ENCODE measurements at regions not wholly inside any gene's neighbourhood (a gene's known extent, or its start where the extent isn't known, plus 50 kb on each side); places are given as distances from the start of the nearest gene placed in this dataset.
"Not testable (repeated sequence)": the region's sequence is repeated elsewhere in the genome, so short reads cannot be mapped to it uniquely, and the experiment has no call there.

DNA sequence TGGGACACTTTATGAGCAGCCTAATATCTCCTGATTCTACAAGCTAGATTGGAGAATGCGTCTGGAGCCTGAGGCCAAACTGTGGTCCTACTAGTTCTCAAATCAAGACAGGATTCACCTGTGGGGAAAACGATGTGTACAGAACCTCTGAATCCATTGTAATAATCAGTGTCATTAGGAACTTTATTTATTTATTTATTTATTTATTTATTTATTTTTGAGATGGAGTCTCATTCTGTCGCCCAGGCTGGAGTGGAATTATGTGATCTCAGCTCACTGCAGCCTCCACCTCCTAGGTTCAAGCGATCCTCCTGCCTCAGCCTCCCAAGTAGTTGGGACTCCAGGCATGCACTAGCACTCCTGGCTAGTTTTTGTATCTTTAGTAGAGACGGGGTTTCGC lies 52.6 kb upstream of the KIF26B start:
- DNase-seq: not testable (repeated sequence)

DNA sequence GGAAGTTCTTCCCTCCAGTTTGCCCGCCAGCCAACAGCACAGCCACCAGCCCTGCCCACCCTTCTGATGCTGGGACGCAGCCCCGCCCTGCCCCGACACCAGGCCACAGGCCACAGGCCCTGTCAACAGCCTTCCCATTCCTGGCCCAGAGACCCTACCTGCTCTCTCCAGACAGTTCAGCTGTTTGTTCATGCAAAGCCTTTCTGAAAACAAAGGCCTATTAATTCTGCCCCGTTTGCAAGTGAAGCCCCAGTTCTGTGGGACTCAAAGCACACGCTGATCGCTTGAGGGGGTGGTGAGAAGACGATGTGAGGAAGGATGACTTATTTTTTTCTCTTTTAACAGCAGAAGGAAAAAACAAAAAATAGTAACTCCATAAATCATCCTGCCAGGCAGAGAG lies 55.4 kb upstream of the KIF26B start:
- no peak for DNase-seq

DNA sequence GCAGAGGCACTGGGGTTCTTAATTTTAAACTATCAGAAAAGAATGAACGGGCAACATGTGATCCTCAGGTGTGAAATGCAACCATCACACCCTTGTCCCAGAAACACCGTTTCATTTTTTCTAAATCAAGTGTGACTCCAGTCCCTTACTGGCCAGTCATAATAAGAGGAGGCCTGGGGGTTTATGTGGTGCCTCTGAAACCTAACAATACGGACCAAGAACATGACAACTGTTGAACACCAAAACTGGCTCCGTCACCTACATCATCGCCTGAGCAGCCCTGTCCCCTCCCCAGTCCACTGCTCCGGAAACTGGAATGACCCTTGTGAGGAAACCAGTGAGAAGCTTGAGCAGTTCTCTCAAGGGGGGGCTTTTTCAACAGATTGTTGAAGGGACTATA lies 55.9 kb upstream of the KIF26B start:
- no peak for DNase-seq

DNA sequence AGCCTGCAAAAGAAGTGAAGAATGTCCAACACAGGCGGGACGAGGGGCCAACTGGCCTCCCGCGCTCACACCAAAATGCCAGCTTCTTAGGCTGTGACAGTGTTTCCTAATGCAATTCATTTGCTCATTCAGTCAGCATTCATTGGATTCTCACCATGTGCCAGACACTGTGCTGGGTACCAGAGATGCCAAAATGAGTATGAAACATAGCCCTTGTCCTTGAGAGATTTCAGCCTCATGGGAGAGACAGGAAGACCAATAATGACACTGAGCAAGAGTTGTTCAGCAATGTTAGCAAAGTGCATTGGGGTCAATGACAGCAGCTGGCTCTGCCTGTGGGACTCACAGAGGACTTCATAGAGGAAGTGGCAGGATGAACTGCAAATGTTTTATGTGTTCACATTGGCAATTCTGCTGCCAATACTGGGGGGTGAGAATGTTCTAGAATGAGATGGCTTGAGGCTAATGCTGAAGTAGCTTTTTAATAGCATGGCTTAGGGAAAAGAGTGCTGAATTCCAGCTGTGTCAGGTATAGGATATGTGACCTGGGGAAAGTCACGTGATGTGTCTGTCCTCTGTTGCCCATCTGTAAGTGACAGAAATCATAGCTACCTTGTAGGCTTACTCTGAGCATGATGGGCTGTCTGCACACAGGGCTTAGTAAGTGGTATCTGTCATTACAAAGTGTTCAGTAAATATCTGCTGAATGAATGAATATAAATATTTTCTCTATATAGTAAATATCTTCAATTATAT lies 58.3 kb upstream of the KIF26B start:
- DNase-seq: peak; percentile 26

DNA sequence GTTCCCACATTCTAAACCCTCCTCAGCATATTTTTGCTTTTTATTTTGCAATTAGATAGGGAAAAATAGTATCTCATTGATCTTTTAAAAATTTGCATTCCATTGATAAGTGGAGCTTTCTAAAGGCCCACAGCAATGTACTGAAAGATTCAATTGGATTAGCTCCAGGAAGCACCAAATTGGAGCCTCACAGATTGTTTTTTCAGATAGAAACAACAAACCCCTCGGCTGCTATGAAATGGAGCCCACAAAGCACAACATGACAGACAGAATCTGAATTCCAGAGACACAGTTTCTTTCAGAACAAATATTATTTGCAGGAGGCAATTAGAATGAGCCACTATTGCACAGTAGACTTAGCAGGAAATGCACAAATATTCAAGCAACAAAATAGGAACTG lies 58.9 kb upstream of the KIF26B start:
- no peak for DNase-seq

DNA sequence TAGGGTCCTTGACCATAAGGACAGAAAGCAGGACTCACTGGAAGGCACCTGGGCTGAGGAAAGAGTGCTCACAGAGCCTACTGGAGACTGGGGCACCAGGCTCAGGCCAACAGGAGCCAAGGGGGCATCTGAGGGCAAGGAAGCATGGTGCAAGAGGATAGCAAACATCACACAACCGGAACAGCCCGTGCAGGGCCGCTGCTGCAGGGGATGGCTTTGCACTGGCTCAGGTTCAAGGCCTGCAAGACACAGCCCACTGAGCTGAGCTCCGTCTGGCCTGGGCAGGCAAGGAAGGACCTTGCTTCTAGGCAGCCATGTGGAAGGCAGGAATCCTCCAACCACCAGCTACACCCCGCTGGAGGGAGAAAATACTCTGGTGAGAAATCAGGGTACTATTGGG lies 59.8 kb upstream of the KIF26B start:
- DNase-seq: no peak

DNA sequence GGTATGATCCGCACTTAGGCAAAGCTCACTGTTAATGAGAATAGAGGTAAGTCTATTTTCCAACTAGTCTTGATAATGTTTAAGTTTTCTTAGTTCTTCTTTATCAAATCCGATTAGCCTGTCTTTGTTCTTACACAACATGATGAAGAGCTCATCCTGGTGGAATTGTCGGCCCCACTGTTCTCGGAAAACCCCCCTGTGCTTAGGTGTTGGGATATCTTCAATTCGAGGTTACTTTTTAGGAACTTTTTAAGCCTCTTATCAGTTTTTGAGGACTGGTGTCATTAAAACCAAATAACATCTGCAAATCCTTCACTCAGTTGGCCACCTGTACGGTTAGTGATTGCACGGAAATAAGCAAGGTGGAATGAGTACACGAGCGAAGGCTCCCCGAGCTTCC lies 60.7 kb upstream of the KIF26B start:
- no peak for DNase-seq

DNA sequence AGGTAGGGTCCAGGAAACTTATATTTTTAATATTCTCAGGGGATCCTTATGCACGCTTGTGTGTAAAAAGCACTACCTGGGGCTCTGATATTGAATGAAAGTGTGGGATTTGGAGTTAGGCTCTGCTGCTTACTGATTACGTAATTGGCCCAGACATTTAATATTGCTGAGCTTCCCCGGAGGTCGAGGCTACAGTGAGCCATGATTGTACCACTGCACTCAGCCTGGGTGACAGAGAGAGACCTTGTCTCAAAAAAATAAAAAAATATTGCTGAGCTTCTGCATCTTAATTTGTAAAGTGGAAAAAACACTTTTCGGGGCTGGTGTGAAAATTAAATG lies 62.2 kb upstream of the KIF26B start:
- DNase-seq: no peak

DNA sequence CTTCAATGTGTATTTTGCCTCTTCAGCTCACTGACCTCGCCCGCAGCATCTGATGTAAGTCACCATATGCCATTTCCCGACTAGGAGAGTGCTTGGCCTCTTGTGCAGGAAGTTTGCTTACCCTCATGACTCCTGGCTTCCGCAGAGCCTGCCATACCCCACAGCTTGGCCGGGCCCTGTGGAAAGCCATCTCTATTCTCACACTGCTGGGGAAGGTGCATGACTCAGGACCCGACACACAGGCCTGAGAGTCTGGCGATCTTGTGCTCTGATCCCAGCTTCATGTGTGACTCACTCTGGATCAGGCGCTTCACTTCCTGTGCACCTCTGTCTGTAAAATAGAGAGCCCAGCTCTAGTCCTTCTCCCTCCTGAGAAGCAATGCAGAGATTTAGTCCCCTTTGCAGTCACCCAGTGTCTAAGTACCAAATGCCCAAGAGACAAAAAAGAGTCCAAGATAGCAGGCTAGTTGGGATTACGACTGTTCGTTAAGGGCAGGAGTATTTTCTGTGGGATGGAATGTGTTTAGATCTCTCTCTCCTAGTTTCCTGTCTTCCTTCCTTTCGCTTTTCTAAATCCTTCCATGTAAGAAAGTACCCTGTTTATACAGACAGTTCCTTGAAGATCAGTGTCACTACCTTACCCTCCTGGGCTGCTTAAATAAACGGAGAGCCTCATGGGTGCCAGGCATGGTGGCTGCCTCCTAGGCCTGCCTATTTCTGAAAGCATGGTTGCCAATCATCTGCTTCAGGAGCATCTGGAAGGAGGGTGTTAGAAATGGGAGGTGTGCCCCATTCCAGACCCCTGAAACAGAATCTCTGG lies 62.8 kb upstream of the KIF26B start:
- DNase-seq: no peak

DNA sequence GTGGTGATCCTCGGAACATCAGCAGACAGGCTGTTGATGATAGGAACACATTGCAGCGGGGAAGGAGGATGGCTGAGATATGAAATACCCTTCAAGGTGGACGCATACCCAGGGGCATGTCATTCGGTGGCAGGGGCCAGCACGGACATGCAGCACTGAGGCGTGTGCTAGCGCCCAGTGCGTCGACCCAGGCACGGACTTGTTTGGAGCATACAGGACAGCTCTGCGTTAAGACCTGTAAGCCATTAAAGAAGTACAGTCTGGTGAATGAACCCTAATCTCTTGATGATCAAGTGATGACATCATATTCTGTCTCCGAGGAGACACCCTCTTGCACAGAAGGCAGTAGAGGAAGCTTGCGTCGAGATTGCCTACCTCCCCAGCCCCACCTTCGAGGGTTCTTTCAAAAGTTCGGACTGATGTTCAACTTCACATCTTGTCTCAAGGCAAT lies 63.6 kb upstream of the KIF26B start:
- DNase-seq: no peak

DNA sequence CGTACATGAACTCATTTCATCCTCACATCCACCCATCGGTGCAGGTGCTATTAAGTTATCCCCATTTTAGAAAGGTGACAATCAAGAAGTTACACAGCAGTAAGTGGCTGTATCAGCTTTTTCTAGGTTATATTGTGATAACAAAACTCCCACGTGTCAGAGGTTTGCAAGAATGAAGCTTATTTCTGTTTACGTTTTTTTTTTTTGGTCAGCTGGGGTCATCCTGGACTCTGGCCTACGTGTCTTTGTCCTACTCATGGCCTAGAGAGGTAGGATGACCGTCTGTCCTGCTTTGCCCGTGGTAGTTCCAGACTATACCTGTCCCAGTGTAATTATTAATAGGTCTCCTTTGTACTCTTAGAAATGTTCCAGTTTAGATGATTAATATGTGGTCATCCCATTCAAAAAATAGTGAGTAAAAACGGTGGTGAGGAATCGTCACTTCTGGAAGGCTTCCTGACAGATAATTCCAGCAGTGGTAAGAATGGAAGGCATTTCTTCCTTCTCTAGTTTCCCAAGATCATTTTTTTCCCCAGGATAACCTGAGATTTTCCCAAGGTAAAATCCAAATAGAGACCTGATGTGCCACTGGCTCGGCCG lies 64.2 kb upstream of the KIF26B start:
- no peak for DNase-seq

DNA sequence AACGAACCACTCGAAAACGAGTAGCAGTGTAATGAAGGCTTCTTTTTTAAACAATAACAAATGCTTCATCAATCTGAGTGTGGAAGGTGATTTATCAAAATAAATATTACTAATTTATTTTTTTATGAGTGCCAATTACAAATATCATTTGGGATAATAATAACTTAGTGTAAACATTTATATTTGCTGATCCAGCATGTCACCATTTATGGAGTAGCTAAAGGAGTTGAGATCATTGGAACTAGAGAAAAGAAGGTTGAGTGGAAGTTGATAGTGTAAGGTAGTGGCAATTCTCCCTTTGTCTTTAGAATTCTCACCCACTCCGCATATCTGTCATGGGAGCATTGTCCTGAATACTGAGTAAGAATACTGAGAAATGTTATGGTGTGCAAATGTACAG lies 67.1 kb upstream of the KIF26B start:
- DNase-seq: no peak

DNA sequence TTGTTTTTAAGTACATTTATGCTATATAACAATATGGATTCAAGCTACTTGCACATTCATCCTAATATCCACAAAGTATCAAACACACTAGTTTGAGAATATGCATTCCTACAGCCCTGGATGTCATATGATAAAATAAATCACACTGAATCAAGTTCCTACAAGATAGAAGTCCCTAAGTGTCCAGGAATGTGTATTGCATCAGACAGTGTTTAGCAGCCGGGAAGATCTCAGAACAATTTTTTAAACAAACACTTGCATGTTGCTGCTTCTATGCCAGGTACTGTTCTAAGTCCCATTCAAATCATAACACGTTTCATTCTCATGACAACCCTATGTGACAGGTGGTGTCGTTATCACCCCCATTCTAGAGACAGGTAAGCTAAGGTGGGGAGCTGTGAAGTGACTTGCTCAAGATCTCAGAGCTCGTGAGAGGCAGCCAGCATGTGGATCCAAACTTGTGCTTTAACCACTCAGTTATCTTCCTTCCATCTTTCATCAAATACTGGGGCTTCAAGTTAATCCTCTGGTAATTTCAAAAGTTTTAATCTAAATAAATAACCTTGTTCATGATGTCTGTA lies 68.3 kb upstream of the KIF26B start:
- no peak for DNase-seq

DNA sequence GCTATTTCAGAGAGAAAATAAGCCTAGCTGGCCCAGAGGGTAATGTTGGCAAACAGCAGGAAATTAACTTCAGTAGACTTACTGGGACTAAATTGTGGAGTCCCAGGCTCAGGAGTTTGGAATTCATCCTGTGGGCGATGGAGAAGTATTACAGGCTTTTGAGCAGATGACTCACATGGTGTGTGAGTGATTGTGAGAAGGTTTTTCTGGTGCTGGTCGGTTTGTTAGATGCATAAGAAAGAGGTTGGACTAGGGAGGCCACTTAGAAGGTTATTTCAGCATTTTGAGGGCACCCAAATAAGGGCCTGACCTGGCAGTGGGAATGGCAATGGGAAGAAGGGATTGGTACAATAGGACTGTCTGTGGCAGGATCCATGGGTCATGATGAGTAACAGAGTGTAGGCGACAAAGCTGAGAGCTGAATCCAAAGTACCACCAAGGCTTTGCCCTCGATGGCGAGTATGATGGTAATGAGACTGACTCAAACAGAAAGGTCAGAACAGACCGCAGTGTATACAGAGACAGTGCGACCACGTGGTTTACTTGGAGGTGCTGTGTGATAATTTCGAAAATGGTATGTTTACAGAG lies 69.2 kb upstream of the KIF26B start:
- DNase-seq: no peak

DNA sequence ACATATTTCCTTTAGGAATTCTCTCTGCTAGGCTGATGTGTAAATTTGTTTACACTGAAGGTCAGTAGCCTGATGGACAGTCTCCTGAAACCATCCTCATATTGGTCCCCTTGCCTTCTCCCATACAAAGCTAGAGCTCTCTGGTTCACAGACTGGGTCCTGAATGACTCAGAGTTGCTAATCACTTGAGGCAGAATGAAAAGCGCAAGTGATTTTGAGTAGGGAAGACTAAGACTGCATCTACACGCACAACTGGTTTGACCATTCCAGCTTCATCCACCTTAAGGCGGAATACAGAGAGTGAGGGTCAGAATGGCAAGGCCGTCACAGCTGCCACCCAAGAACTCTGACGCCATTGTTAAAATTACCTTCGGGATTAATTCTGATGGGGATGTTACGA lies 70.2 kb upstream of the KIF26B start:
- no peak for DNase-seq

DNA sequence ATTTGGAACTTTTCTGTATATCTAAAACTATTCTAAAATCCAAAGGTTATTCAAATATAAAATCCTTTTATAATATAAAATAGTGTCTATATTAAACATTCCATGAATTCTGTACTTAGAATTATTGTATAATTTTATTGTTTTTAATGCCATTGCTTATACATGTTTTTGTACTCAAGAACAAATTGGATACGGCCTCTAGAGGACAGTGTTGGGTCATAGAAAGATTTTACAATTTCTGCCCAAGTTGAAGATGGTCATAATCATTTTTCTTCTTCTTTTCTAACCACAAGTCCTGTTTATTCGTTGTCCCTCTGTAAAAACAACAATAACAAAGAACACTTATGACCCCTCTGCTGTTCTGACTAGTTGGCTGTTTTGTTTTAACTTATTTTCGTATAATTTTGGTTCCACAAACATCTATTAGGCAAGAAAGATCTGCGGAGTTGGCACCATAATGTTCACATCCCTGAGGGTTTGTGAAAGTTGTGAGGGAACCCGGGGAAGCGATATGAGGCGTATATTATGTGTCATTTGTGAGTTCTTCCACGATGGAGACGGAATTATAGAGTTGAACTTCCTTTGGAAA lies 75.7 kb upstream of the KIF26B start:
- DNase-seq: peak; percentile 15

DNA sequence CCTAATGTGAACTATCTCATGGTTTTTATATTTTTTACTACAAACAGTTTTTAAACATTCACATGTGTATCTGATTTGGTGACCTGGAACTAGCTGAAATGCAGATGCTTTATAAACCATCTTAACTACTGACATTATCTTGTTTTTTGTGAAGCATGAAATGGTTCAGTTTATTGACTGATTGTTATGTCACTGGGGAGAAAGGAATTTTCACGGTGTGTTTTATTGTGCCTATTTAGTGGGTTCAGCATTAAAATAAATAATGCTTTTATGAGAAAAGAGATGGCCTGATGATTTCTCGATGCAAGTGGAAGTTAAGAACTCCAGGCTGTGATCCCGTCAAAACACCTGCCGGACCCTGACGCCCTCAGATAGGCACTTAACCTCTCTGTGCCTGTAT lies 79.9 kb upstream of the KIF26B start:
- no peak for DNase-seq

DNA sequence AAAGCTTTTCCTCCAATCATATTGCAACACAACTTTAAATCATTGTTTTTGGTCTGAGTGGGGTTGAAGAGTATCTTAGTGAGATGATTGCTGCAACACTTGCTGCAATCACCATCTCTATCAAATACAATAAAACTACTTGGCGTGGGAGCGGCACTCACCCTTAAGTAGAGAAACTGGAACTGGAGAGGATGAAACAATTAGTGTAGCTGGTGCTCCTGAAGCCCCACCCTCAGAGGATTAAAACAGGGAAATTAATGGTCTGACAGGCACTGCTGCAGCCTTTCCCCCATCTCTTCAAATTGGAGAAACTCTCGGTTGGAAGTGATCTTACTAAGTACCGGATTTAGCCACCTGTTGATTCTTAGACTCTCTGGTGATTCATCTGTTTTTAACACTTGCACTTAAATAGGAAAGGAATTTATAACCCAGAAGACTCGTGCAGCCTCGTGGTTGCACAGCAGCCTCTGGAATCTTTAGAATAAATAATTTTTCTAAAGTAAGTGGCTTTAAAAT lies 80.5 kb upstream of the KIF26B start:
- peak; percentile 65 for DNase-seq

DNA sequence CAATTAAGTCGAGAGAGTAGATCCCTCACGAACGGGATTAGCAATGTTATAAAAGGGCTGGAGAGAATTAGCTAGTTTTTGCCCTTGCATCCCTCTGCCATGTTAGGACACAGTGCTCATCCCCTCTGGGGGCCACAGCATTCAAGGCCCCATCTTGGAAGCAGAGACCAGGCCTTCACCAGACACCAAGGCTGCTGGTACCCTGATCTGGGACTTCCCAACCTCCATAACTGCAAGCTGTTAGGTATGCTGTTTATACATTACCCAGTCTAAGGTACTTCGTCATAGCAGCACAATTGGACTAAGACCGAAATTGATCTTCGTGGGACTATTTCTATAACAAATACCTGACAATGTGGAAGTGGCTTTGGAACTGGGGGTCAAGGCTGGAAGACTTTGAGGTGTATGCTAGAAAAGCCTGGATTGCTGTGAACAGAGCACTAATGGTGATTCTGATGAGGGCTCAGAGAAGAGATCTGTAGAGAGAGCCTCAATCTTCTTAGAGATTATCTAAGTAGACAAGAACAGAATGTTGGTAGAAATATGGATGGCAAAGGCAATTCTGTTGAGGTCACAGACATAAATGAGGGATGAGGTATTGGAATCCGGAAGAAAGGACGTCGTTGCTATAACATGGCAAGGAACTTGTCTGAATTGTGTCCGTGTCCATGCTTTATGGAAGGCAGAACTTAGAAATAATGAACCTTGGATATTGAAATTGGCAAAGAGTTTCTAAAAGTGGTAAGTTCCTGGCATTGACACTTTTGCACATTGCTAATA lies 83.8 kb upstream of the KIF26B start:
- no peak for DNase-seq

DNA sequence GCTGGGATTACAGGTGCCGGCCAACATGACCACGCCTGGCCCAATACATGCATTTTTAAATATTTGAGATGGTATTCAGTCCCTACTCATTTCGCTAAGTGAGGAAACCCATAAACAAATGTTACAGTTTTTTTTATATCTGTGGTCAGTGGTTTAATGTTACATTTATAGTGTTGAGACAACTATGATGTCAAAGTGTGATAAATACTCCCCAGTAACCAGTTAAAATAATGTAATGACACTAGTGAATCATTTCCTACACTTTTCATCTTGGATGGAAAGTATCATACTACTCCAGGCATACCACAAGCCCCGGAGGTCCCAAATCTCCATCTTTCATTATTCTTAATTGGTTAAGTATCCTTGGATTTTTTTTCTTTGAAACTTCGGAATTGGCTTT lies 87.5 kb upstream of the KIF26B start:
- no peak for DNase-seq

DNA sequence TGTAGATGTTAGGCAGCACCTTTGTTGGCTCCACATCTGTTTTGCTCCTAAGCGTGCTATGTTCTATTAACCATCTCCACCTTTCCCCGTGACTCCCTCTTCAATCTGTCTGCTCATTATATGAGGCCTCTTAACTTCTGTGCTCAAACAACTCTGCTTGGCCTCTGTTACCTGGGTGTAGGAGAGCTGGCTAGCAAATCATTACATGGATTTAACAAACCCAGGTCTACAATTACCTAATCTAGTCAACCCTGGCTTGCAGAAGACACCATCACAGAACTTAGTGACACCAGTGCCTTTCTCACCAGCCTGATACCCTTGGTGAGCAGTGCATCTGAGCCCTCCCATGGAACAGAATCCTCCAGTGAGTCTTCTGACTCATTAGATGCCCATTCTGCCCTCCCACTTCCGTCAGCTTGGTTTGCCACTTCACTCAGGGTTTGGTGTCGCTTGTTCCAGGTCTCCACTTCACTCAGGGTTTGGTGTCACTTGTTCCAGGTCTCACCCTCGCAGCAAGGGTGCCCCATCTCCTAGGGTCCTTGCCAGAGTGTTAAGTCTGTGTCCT lies 92.0 kb upstream of the KIF26B start:
- DNase-seq: no peak

DNA sequence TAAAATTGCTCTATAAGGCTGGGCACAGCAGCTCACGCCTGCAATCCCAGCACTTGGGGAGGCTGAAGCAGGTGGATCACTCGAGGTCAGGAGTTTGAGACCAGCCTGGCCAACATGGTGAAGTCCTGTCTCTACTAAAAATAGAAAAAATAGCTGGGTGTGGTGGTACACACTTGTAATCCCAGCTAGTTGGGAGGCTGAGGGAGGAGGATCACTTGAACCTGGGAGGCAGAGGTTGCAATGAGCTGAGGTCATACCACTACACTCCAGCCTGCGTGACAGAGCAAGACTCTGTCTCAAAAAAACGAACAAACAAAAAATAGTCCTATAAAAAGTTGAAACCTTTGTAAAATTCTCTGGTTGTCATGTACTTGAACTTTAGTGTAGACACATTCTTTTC lies 93.0 kb upstream of the KIF26B start:
- DNase-seq: not testable (repeated sequence)
